ENCODE measurements at regions not wholly inside any gene's neighbourhood (a gene's known extent, or its start where the extent isn't known, plus 50 kb on each side); places are given as distances from the start of the nearest gene placed in this dataset.
A peak's percentile ranks its signal among the peaks of the same experiment; 100 is the strongest.

DNA sequence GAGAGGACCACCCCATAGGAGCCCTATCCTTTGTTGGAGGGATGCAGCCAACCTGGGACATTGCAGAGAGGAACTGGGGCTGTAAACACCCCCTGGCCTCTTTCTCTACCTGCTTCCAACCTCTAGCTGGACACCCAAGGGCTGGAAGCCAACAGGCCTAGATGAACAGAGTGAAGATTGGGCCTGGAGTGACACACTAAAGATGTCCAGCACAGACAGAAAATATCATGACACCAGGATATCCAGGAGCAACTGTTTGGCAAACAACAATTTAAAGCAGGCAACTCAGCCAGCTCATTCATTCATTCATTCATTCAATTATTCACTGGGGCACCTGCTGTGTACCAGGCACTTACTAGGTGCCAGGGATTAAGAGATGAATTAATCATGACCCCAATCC lies 125.0 kb upstream of the NCOR2 start:
- Histone ChIP-seq H3K27me3 (no peaks in the 10 kb centered on the region), H3K4me1 (peaks cover 17 to 27% (median 26%) of the 10 kb centered on the region in 3 donors), H3K36me3 (no peaks in the 10 kb centered on the region), H3K9me3 (peaks cover 0 to 16% (median 4%) of the 10 kb centered on the region in 3 donors), H3K27ac (no peak overlapping the region), H3K4me3 (no peak overlapping the region)
- no peak for DNase-seq
- TF ChIP-seq POLR2A (IDR thresholded peaks at IDR 0.05), result no peak
- TF ChIP-seq, protein P1, sequence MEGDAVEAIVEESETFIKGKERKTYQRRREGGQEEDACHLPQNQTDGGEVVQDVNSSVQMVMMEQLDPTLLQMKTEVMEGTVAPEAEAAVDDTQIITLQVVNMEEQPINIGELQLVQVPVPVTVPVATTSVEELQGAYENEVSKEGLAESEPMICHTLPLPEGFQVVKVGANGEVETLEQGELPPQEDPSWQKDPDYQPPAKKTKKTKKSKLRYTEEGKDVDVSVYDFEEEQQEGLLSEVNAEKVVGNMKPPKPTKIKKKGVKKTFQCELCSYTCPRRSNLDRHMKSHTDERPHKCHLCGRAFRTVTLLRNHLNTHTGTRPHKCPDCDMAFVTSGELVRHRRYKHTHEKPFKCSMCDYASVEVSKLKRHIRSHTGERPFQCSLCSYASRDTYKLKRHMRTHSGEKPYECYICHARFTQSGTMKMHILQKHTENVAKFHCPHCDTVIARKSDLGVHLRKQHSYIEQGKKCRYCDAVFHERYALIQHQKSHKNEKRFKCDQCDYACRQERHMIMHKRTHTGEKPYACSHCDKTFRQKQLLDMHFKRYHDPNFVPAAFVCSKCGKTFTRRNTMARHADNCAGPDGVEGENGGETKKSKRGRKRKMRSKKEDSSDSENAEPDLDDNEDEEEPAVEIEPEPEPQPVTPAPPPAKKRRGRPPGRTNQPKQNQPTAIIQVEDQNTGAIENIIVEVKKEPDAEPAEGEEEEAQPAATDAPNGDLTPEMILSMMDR (IDR thresholded peaks at IDR 0.05), result no peak
- intact Hi-C loops (cut with DNase I), result no loop called here

DNA sequence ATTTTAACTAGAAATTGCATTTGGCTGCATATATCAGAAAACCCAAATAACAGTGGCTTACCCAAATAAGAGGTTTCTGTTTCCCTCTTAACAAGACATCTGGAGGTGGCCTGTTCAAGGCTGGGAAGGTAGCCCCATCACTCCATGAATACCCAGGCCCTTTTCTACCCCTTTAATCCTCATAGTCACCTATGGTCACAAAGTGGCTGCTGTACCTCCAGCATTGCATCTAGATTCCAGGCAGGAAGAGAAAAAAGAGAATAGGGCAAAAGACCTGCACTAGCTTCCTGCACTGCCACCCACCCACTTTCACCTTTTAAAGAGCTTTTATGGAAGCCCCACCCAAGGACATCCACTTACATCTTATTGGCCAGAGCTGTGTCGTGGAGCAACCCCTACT lies 124.0 kb upstream of the NCOR2 start:
- TF ChIP-seq POLR2A (IDR thresholded peaks at IDR 0.05), result no peak
- TF ChIP-seq, protein P1 (IDR thresholded peaks at IDR 0.05), result no peak
- intact Hi-C loops (cut with DNase I), result no loop called here
- no peak overlapping the region for H3K27ac ChIP-seq
- DNase-seq, result no peak
- no peak overlapping the region for H3K4me3 ChIP-seq
- peaks cover 18 to 35% (median 30%) of the 10 kb centered on the region in 3 donors for H3K4me1 ChIP-seq
- WGBS, 2 donors, result 88 to 100% methylated on average over 1 of the region's 1 CpG
- peaks cover 0 to 16% (median 4%) of the 10 kb centered on the region in 3 donors for H3K9me3 ChIP-seq
- no peaks in the 10 kb centered on the region for H3K36me3 ChIP-seq
- H3K27me3 ChIP-seq, result no peaks in the 10 kb centered on the region

DNA sequence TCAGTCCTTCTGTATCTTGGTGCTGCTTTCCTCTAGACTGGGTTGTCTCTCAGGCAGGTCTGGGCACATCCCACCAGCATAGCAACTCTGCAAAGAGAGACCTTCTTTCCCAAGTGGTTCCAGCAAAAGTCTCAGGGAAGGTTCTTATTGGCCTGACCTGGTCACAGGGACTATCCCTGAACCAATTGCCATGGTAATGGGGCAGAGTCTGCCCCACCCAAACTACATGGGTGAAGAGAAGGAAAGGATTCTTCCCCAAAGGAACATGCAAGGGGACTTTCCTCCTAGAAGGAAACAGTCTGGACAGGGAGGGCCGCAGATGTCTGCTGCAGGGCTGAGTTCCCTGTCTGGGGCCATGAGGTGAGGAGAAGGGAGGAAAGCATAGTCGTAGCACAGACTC lies 122.2 kb upstream of the NCOR2 start:
- Histone ChIP-seq H3K4me1 (peaks cover 26 to 43% (median 41%) of the 10 kb centered on the region in 3 donors), H3K27ac (no peak overlapping the region), H3K4me3 (no peak overlapping the region), H3K27me3 (no peaks in the 10 kb centered on the region), H3K9me3 (peaks cover 0 to 16% (median 4%) of the 10 kb centered on the region in 3 donors), H3K36me3 (no peaks in the 10 kb centered on the region)
- WGBS, 2 donors, result 58 to 62% methylated on average over 2 of the region's 2 CpGs
- no peak for DNase-seq
- TF ChIP-seq, protein P1 (IDR thresholded peaks at IDR 0.05), result no peak
- TF ChIP-seq POLR2A (IDR thresholded peaks at IDR 0.05), result no peak
- intact Hi-C loops (cut with DNase I), result loop anchor here (10.0 kb wide), 1 partner anchor 115 kb away; no protein-coding TSS in a partner anchor

DNA sequence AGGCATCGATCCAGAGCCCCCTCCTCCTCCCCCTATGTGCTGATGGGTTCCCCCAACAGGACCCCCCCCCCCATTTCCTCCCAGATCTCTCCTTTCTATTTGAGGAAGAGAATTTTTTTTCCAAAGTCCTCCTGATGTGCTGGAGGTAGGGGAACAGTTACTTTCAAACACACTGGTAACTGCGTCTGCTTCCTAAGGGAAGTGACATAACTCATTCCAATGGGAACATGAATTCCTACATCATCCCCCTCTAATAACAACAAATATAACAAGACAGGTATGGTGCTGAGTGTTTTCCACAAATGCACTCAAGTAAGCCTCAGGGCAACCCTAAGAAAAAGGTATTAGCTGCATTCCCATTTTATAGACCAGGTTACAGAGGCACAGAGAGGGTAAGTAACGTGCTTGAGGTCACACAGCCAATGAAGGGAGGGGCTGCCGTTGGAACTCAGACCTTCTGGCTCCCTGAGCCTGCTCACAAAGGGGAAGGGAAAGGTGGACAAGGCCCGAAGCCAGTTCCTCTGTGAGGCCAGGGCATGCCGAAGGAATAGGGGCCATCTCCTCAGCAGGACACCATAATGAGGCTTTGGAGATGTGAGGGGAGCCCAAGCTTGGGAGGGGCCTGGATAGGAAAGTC lies 121.1 kb upstream of the NCOR2 start:
- Histone ChIP-seq H3K9me3 (peaks cover 0 to 16% (median 4%) of the 10 kb centered on the region in 3 donors), H3K27ac (peak overlapping the region in 3 of 4 donors; percentile 61 to 84 (median 68)), H3K4me3 (no peak overlapping the region), H3K36me3 (no peaks in the 10 kb centered on the region), H3K4me1 (peaks cover 36 to 52% (median 48%) of the 10 kb centered on the region in 3 donors), H3K27me3 (no peaks in the 10 kb centered on the region)
- no peak for DNase-seq
- intact Hi-C loops (cut with DNase I), result loop anchor here (10.0 kb wide), 1 partner anchor 114 kb away; no protein-coding TSS in a partner anchor
- TF ChIP-seq, protein P1 (IDR thresholded peaks at IDR 0.05), result no peak
- no peak for TF ChIP-seq POLR2A (IDR thresholded peaks at IDR 0.05)
- 46 to 47% methylated on average over 6 of the region's 6 CpGs for WGBS, 2 donors

DNA sequence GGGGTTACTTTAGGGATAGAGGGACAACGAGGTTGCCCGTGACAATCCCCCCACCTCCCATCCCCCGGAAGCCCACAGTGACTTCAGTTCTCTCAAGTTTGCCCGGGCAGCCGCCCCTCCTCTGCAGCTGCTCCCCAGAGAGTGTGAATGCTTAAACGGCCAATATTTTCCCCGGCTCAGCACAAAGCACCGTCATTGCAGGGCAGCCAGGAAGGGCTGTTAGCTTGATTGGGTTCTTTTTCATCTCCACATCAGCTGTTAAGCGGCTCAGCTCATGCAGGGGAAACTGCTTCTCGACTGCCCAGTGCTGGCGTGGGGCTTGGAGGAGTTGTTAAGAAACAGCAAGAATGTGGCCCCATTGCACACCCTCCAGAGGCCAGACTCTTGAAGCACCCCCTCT lies 120.5 kb upstream of the NCOR2 start:
- intact Hi-C loops (cut with DNase I), result loop anchor here (10.0 kb wide), 1 partner anchor 113 kb away; no protein-coding TSS in a partner anchor
- no peak for TF ChIP-seq POLR2A (IDR thresholded peaks at IDR 0.05)
- TF ChIP-seq, protein P1 (IDR thresholded peaks at IDR 0.05), result no peak
- Histone ChIP-seq H3K27me3 (no peaks in the 10 kb centered on the region), H3K4me1 (peaks cover 41 to 57% (median 52%) of the 10 kb centered on the region in 3 donors), H3K27ac (peak overlapping the region in 3 of 4 donors; percentile 61 to 84 (median 68)), H3K36me3 (no peaks in the 10 kb centered on the region), H3K9me3 (peaks cover 0 to 15% (median 4%) of the 10 kb centered on the region in 3 donors), H3K4me3 (no peak overlapping the region)
- 0 to 17% methylated on average over 5 of the region's 11 CpGs for WGBS, 2 donors
- no peak for DNase-seq
